Esophagus muscularis mucosa (tissue), 4 donors: ENCODE measurements at regions not wholly inside any gene's neighbourhood (a gene's known extent, or its start where the extent isn't known, plus 50 kb on each side); places are given as distances from the start of the nearest gene placed in this dataset.
"Not testable (repeated sequence)": the region's sequence is repeated elsewhere in the genome, so short reads cannot be mapped to it uniquely, and the experiment has no call there.

Experiments
- DNase-seq: peaks from one replicate; pipeline ENCODE4 v3.0.0-alpha.2; 2017; ENCODE audit errors: extremely low spot score
- H3K27ac ChIP-seq, 4 donors: fragments of 200-600 bp; sonication (generic); replicated peaks in 1 of 4; 1 replicate in 3 of 4; 2 replicates in 1 of 4; pipeline ENCODE4 v1.5.1; 2016 to 2019; ENCODE audit warnings: mild to moderate bottlenecking in 1 of 4
- H3K27me3 ChIP-seq, 4 donors: fragments of 200-600 bp; sonication (generic); one replicate each; pipeline versions ENCODE4 v1.5.1 to v1.6.0; 2016 to 2019
- H3K36me3 ChIP-seq, 4 donors: fragments of 200-600 bp; sonication (generic); one replicate each; pipeline ENCODE4 v1.5.1; 2016 to 2019
- H3K4me1 ChIP-seq, 4 donors: fragments of 200-600 bp; sonication (generic); one replicate each; pipeline ENCODE4 v1.5.1; 2016 to 2019
- H3K4me3 ChIP-seq, 4 donors: fragments of 200-600 bp; sonication (generic); 1 replicate in 2 of 4; 2 replicates in 2 of 4; pipeline ENCODE4 v1.5.1; 2016 to 2019; ENCODE audit warnings: mild to moderate bottlenecking in 4 of 4, moderate library complexity in 1 of 4
- H3K9me3 ChIP-seq, 4 donors: fragments of 200-600 bp; sonication (generic); 1 replicate in 3 of 4; 2 replicates in 1 of 4; pipeline ENCODE4 v1.5.1; 2016 to 2019
- EP300 ChIP-seq: sonication (generic); formaldehyde crosslinking; IDR thresholded peaks from one replicate; pipeline ENCODE4 v1.6.1; 2017; ENCODE audit warnings: antibody characterized with exemption
- POLR2A ChIP-seq: fragments of 450-650 bp; IDR thresholded peaks from one replicate; pipeline ENCODE4 v1.6.1; 2017; ENCODE audit warnings: antibody characterized with exemption, moderate library complexity, mild to moderate bottlenecking, low read depth
- POLR2AphosphoS5 ChIP-seq, 2 donors: sonication (generic); formaldehyde crosslinking; IDR thresholded peaks; one replicate each; pipeline ENCODE4 v1.6.1; 2017; ENCODE audit warnings: antibody characterized with exemption in 2 of 2
- WGBS: methylation state at CpG from one replicate; pipeline ENCODE4 v1.1.5; 2018; 5-methylcytosine and 5-hydroxymethylcytosine counted together
- intact Hi-C: fragments of 100-400 bp; cut with DNase I; formaldehyde crosslinking; loops from one replicate; pipeline ENCODE4 v1.15.1; 2023
- TF ChIP-seq, protein P1 (sequence below), 3 experiments: fragments of 200-600 bp in 2 of 3; fragments of 450-650 bp in 1 of 3; sonication (generic) in 2 of 3; IDR thresholded peaks; one replicate each; pipeline ENCODE4 v1.5.1; 2017 to 2019; ENCODE audit warnings: antibody characterized with exemption in 3 of 3, mild to moderate bottlenecking in 2 of 3, moderate library complexity in 1 of 3

GRCh38 chr11:15675683-15676082 is 561.0 kb downstream of the INSC start:
- intact Hi-C loops = no loop called here
- H3K27me3 ChIP-seq = no peaks in the 10 kb centered on the region
- 77% methylated on average over 1 of the region's 1 CpG for WGBS

DNA sequence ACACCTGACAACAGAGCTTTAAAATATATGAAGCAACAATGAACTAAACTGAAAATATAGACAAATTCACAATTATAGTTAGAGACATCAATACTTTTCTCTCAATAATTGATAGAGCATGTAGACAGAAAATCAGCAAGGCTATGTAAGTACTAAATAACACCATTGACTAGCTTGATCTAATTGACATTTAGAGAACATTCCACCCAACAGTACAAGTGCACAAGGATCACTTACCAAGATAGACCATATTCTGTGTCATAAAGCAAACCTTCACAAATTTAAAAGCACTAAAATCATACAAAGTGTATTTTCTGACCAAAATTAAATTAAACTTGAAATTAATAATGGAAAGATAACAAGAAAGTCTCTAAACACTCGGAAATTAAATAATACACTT is 562.5 kb downstream of the INSC start:
- Histone ChIP-seq H3K4me1 (peaks cover 0 to 4% (median 0%) of the 10 kb centered on the region in 4 donors), H3K27ac (no peak overlapping the region), H3K4me3 (no peak overlapping the region), H3K36me3 (no peaks in the 10 kb centered on the region), H3K27me3 (no peaks in the 10 kb centered on the region), H3K9me3 (peaks cover 0 to 20% (median 15%) of the 10 kb centered on the region in 4 donors)
- no peak for DNase-seq
- intact Hi-C loops = no loop called here
- WGBS = 84% methylated on average over 1 of the region's 1 CpG
- TF ChIP-seq, protein P1, sequence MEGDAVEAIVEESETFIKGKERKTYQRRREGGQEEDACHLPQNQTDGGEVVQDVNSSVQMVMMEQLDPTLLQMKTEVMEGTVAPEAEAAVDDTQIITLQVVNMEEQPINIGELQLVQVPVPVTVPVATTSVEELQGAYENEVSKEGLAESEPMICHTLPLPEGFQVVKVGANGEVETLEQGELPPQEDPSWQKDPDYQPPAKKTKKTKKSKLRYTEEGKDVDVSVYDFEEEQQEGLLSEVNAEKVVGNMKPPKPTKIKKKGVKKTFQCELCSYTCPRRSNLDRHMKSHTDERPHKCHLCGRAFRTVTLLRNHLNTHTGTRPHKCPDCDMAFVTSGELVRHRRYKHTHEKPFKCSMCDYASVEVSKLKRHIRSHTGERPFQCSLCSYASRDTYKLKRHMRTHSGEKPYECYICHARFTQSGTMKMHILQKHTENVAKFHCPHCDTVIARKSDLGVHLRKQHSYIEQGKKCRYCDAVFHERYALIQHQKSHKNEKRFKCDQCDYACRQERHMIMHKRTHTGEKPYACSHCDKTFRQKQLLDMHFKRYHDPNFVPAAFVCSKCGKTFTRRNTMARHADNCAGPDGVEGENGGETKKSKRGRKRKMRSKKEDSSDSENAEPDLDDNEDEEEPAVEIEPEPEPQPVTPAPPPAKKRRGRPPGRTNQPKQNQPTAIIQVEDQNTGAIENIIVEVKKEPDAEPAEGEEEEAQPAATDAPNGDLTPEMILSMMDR (IDR thresholded peaks at IDR 0.05) = no peak
- no peak for TF ChIP-seq POLR2AphosphoS5 (IDR thresholded peaks at IDR 0.05)
- TF ChIP-seq POLR2A = no peak
- no peak for TF ChIP-seq EP300

More at GRCh38 chr11:15675683-15676082, 561.0 kb downstream of the INSC start:
- Histone ChIP-seq H3K36me3 (no peaks in the 10 kb centered on the region), H3K4me3 (no peak overlapping the region), H3K4me1 (peaks cover 0 to 4% (median 0%) of the 10 kb centered on the region in 4 donors), H3K27ac (no peak overlapping the region), H3K9me3 (peaks cover 0 to 20% (median 15%) of the 10 kb centered on the region in 4 donors)
- no peak for DNase-seq
- TF ChIP-seq, protein P1 (IDR thresholded peaks at IDR 0.05) = no peak
- no peak for TF ChIP-seq POLR2A

DNA sequence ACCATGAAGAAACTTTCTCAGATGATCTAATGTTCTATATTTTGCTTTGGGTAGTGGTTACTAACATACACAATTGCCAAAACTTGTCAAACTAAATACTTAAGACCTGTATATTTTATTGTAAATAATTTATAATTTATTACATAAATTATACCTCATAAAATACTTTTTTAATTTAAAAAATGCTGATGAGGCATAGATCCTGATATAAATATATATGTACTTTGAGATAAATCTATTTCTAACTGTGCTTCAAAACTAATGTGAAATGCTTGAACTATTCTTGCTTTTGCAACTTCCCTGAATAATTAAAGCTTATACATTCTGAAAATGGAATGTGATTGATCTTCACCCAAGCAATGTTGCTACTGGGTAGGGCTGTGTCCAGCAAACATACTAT is 568.8 kb downstream of the INSC start:
- Histone ChIP-seq H3K36me3 (no peaks in the 10 kb centered on the region), H3K4me3 (no peak overlapping the region), H3K4me1 (peaks cover 0 to 4% (median 0%) of the 10 kb centered on the region in 4 donors), H3K27me3 (no peaks in the 10 kb centered on the region), H3K9me3 (peaks cover 0 to 1% (median under 1%) of the 10 kb centered on the region in 4 donors), H3K27ac (no peak overlapping the region)
- TF ChIP-seq POLR2AphosphoS5 (IDR thresholded peaks at IDR 0.05) = no peak
- TF ChIP-seq POLR2A = no peak
- TF ChIP-seq, protein P1 (IDR thresholded peaks at IDR 0.05) = no peak
- TF ChIP-seq EP300 = no peak
- DNase-seq = no peak
- intact Hi-C loops = no loop called here

DNA sequence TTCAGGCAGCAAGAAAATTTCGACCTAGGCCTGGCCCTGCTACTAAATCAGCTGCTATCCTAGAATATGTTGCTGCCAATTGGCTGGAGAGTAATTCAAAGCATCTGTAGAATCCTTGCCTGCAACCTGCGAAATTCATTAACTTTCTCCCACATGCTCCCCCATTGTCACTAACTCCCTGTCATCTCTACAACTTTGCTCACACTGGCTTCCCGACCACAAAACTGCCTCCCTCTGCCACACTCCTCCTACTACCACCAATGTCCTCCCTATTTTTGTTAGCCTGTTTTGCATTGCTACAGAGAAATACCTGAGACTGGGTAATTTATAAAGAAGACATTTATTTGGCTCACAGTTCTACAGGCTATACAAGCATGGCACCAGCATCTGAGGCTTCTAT is 570.6 kb downstream of the INSC start:
- H3K9me3 ChIP-seq = no peaks in the 10 kb centered on the region
- H3K4me3 ChIP-seq = no peak overlapping the region
- intact Hi-C loops = no loop called here
- H3K36me3 ChIP-seq = no peaks in the 10 kb centered on the region
- 70% methylated on average over 3 of the region's 3 CpGs for WGBS
- peaks cover 0 to 4% (median 0%) of the 10 kb centered on the region in 4 donors for H3K4me1 ChIP-seq
- peak; percentile 84 for DNase-seq
- TF ChIP-seq, protein P1 (IDR thresholded peaks at IDR 0.05) = no peak
- TF ChIP-seq EP300 = no peak
- TF ChIP-seq POLR2AphosphoS5 (IDR thresholded peaks at IDR 0.05) = no peak
- TF ChIP-seq POLR2A = no peak
- H3K27me3 ChIP-seq = no peaks in the 10 kb centered on the region
- no peak overlapping the region for H3K27ac ChIP-seq

GRCh38 chr11:15686259-15686658 is 571.5 kb downstream of the INSC start:
- peak; percentile 74 for DNase-seq
- H3K4me3 ChIP-seq, H3K27me3 ChIP-seq, H3K27ac ChIP-seq, H3K9me3 ChIP-seq, intact Hi-C loops, H3K4me1 ChIP-seq, H3K36me3 ChIP-seq: not testable (repeated sequence)
- WGBS = 86% methylated on average over 3 of the region's 16 CpGs
